DOHH2 (cell line): ENCODE measurements at regions not wholly inside any gene's neighbourhood (a gene's known extent, or its start where the extent isn't known, plus 50 kb on each side); places are given as distances from the start of the nearest gene placed in this dataset.

Experiments
- H3F3A ChIP-seq: fragments of 200-600 bp; sonication (generic), shearing (Covaris generic); 2 replicates; pipeline ENCODE4 v1.6.0; 2016; ENCODE audit warnings: antibody characterized with exemption, mild to moderate bottlenecking; ENCODE audit not compliant: control insufficient read depth, insufficient read depth
- H3K27ac ChIP-seq: fragments of 200-600 bp; sonication (generic); 2 replicates; pipeline ENCODE4 v1.5.1; 2014; ENCODE audit warnings: low read depth, mild to moderate bottlenecking, low read length, moderate library complexity
- H3K27me3 ChIP-seq: fragments of 200-600 bp; sonication (generic); 2 replicates; pipeline ENCODE4 v1.6.1; 2014; ENCODE audit warnings: mild to moderate bottlenecking, low read length, mixed read lengths; ENCODE audit not compliant: control insufficient read depth
- H3K36me3 ChIP-seq: fragments of 200-600 bp; sonication (generic); 2 replicates; pipeline ENCODE4 v1.6.1; 2014; ENCODE audit warnings: mild to moderate bottlenecking, low read length, moderate library complexity, mixed read lengths; ENCODE audit not compliant: control insufficient read depth
- H3K4me1 ChIP-seq: fragments of 200-600 bp; sonication (generic); 2 replicates; pipeline ENCODE4 v1.6.1; 2014; ENCODE audit warnings: mild to moderate bottlenecking, low read length, mixed read lengths; ENCODE audit not compliant: control insufficient read depth
- H3K4me2 ChIP-seq: fragments of 200-600 bp; sonication (generic); 2 replicates; pipeline ENCODE4 v1.6.0; 2014; ENCODE audit warnings: mild to moderate bottlenecking, low read length, moderate library complexity
- H3K4me3 ChIP-seq: fragments of 200-600 bp; sonication (generic); 2 replicates; pipeline ENCODE4 v1.5.1; 2014; ENCODE audit warnings: mild to moderate bottlenecking, low read length, mixed read lengths
- H3K79me2 ChIP-seq: fragments of 200-600 bp; sonication (generic); 2 replicates; pipeline ENCODE4 v1.6.1; 2014; ENCODE audit warnings: mild to moderate bottlenecking, low read length, mixed read lengths; ENCODE audit not compliant: control insufficient read depth
- H3K9me2 ChIP-seq: fragments of 200-600 bp; sonication (generic); replicated peaks from 2 replicates; pipeline ENCODE4 v1.6.1; 2014; ENCODE audit warnings: mild to moderate bottlenecking, low read length, mixed read lengths; ENCODE audit not compliant: control insufficient read depth
- H3K9me3 ChIP-seq: fragments of 200-600 bp; sonication (generic); 2 replicates; pipeline ENCODE4 v1.6.1; 2014; ENCODE audit warnings: antibody characterized with exemption, low read length, mixed read lengths; ENCODE audit not compliant: control insufficient read depth, insufficient read depth
- H4K20me1 ChIP-seq: fragments of 200-600 bp; sonication (generic); 2 replicates; pipeline ENCODE4 v1.6.0; 2014; ENCODE audit warnings: low read depth, mild to moderate bottlenecking, antibody characterized with exemption, low read length, moderate library complexity; ENCODE audit not compliant: control insufficient read depth, insufficient read depth
- CTCF ChIP-seq: fragments of 200-600 bp; sonication (generic); IDR thresholded peaks from one replicate; pipeline ENCODE4 v1.5.1; 2014; ENCODE audit warnings: antibody characterized with exemption, mild to moderate bottlenecking, low read depth, low read length; ENCODE audit not compliant: poor library complexity, severe bottlenecking
- EZH2phosphoT487 ChIP-seq: fragments of 200-600 bp; sonication (generic); IDR thresholded peaks from 2 replicates; pipeline ENCODE4 v1.6.1; 2017; ENCODE audit warnings: borderline replicate concordance, mild to moderate bottlenecking, antibody characterized with exemption, low read length, moderate library complexity, mixed read lengths

DNA sequence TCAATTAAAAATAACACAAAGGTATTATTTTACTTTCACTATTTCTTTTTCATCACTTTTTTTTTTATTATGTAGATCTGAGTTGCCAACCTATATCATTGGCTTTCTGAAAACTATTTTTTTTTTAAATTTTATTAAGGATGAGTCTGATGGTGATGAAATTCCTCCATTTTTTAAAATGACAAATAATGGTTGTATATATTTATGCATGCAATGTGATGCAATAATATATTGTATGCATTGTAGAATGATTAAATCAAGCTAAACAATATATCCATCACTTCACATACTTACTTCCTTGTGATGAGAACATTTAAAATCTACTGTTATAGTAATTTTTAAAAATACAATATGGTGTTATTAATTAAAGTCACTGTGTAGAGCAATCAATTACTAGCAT is 1081.6 kb downstream of the CNTNAP5 start:
- Histone ChIP-seq H3K79me2 (no peaks in the 10 kb centered on the region), H3K36me3 (no peaks in the 10 kb centered on the region), H3K27me3 (no peaks in the 10 kb centered on the region), H3K4me2 (no peak overlapping the region), H4K20me1 (no peaks in the 10 kb centered on the region), H3K4me3 (no peak overlapping the region), H3K9me2 (no peaks in the 10 kb centered on the region), H3K27ac (no peak overlapping the region), H3K9me3 (no peaks in the 10 kb centered on the region), H3K4me1 (no peaks in the 10 kb centered on the region), H3F3A (no peaks in the 10 kb centered on the region)
- TF ChIP-seq CTCF (no peak), EZH2phosphoT487 (no peak)

DNA sequence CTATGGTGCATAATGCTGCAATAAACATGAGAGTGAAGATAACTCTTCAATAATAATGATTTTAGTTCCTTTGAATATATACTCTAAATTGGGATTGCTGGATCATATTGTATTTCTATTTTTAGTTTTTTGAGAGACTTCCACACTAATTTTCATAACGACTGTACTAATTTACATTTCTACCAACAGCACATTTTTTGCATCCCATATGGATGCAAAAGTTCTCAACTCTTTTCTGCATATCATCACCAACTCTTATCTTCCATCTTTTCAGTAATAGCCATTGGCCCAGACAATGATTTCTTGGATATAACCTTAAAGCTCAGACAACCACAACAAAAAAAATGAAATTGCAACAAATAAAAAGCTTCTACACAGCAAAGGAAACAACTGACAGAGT is 1082.4 kb downstream of the CNTNAP5 start:
- no peak overlapping the region for H3K4me3 ChIP-seq
- H3K4me1 ChIP-seq = no peaks in the 10 kb centered on the region
- no peaks in the 10 kb centered on the region for H4K20me1 ChIP-seq
- H3K4me2 ChIP-seq = no peak overlapping the region
- H3K27ac ChIP-seq = no peak overlapping the region
- H3F3A ChIP-seq = no peaks in the 10 kb centered on the region
- TF ChIP-seq CTCF (no peak), EZH2phosphoT487 (no peak)
- no peaks in the 10 kb centered on the region for H3K9me2 ChIP-seq
- H3K9me3 ChIP-seq = no peaks in the 10 kb centered on the region
- H3K36me3 ChIP-seq = no peaks in the 10 kb centered on the region
- H3K27me3 ChIP-seq = no peaks in the 10 kb centered on the region
- H3K79me2 ChIP-seq = no peaks in the 10 kb centered on the region

- TF ChIP-seq EZH2phosphoT487 (no peak), CTCF (no peak)
Observed at GRCh38 chr2:125108251-125108650, 1083.2 kb downstream of the CNTNAP5 start.

DNA sequence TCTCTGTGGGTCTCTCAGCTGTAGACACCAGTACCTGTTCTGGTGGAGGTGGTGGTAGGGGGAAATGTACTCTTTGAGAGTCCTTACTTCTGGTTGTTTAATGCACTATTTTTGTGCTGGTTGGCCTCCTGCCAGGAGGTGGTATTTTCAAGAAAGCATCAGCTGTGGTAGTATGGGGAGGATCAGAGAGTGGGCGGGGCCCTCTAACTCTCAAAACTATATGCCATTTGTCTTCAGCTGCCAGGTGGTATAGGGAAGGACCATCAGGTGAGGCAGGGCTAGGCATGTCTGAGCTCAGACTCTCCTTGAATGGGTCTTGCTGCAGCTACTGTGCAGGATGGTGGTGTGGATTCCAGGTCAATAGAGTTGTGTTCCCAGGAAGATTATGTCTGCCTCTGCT is 1100.8 kb downstream of the CNTNAP5 start:
- no peaks in the 10 kb centered on the region for H3K79me2 ChIP-seq
- no peaks in the 10 kb centered on the region for H3K9me2 ChIP-seq
- no peak for TF ChIP-seq CTCF
- no peak for TF ChIP-seq EZH2phosphoT487
- H3K27me3 ChIP-seq = no peaks in the 10 kb centered on the region
- H3K4me3 ChIP-seq = no peak overlapping the region
- H4K20me1 ChIP-seq = no peaks in the 10 kb centered on the region
- H3K9me3 ChIP-seq = peaks cover 8% of the 10 kb centered on the region; the same call in 1 of the 2 replicates
- H3K36me3 ChIP-seq = no peaks in the 10 kb centered on the region
- no peaks in the 10 kb centered on the region for H3F3A ChIP-seq
- no peak overlapping the region for H3K4me2 ChIP-seq
- H3K27ac ChIP-seq = no peak overlapping the region
- H3K4me1 ChIP-seq = no peaks in the 10 kb centered on the region

More at GRCh38 chr2:125108251-125108650, 1083.2 kb downstream of the CNTNAP5 start:
- no peak overlapping the region for H3K4me2 ChIP-seq
- H3K79me2 ChIP-seq = no peaks in the 10 kb centered on the region
- no peaks in the 10 kb centered on the region for H3F3A ChIP-seq
- H3K9me2 ChIP-seq = no peaks in the 10 kb centered on the region
- H3K4me3 ChIP-seq = no peak overlapping the region
- no peak overlapping the region for H3K27ac ChIP-seq
- H3K27me3 ChIP-seq = no peaks in the 10 kb centered on the region
- H3K9me3 ChIP-seq = no peaks in the 10 kb centered on the region
- H4K20me1 ChIP-seq = no peaks in the 10 kb centered on the region
- no peaks in the 10 kb centered on the region for H3K4me1 ChIP-seq
- no peaks in the 10 kb centered on the region for H3K36me3 ChIP-seq
